ENCODE measurements at regions not wholly inside any gene's neighbourhood (a gene's known extent, or its start where the extent isn't known, plus 50 kb on each side); places are given as distances from the start of the nearest gene placed in this dataset.

- Histone ChIP-seq H3K9me3 (ENCODE audit: insufficient read depth, low read depth, low read length) (no peaks in the 10 kb centered on the region), H3K36me3 (ENCODE audit: insufficient read depth, low read depth, low read length) (no peaks in the 10 kb centered on the region), H3K4me3 (ENCODE audit: low read length) (no peak overlapping the region), H3K9ac (ENCODE audit: low read depth, low read length) (no peak overlapping the region), H3K27me3 (ENCODE audit: insufficient read depth, low read length) (no peaks in the 10 kb centered on the region), H3K27ac (ENCODE audit: low read length) (no peak overlapping the region), H3K4me1 (ENCODE audit: insufficient read depth, low read length) (no peaks in the 10 kb centered on the region)
Measured at GRCh38 chr4:74632634-74633033, 161.7 kb downstream of the BTC start.

- Histone ChIP-seq H3K4me1 (ENCODE audit: insufficient read depth, low read length) (no peaks in the 10 kb centered on the region), H3K9ac (ENCODE audit: low read depth, low read length) (no peak overlapping the region), H3K9me3 (ENCODE audit: insufficient read depth, low read depth, low read length) (no peaks in the 10 kb centered on the region), H3K27me3 (ENCODE audit: insufficient read depth, low read length) (no peaks in the 10 kb centered on the region), H3K36me3 (ENCODE audit: insufficient read depth, low read depth, low read length) (no peaks in the 10 kb centered on the region), H3K4me3 (ENCODE audit: low read length) (no peak overlapping the region), H3K27ac (ENCODE audit: low read length) (no peak overlapping the region)
Measured at GRCh38 chr4:74635074-74635473, 159.2 kb downstream of the BTC start.

GRCh38 chr4:74635490-74636123, 158.7 kb downstream of the BTC start:
- H3K4me1 ChIP-seq (ENCODE audit: insufficient read depth, low read length) = no peaks in the 10 kb centered on the region

DNA sequence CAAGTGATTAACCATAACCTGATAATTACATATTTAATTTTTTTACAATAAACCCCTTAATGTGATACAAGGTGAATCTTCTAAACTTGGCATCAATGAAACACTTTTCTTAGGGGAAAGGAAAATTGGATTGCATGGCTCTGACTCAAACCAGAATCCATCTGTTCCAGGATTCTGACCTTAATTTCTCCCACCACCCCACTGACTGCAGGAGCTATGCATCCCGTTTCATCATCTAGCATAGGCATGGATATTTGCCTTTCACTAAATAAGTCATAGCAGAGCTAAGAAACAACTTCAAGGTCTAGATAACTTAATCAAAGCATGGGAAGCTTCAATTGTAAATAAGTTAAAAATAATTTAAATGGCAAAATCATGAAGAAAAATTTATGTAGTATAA, 156.3 kb downstream of the BTC start:
- Histone ChIP-seq H3K4me3 (ENCODE audit: low read length) (no peak overlapping the region), H3K4me1 (ENCODE audit: insufficient read depth, low read length) (no peaks in the 10 kb centered on the region), H3K27me3 (ENCODE audit: insufficient read depth, low read length) (no peaks in the 10 kb centered on the region), H3K9ac (ENCODE audit: low read depth, low read length) (no peak overlapping the region), H3K27ac (ENCODE audit: low read length) (no peak overlapping the region), H3K36me3 (ENCODE audit: insufficient read depth, low read depth, low read length) (no peaks in the 10 kb centered on the region), H3K9me3 (ENCODE audit: insufficient read depth, low read depth, low read length) (no peaks in the 10 kb centered on the region)

More at GRCh38 chr4:74635490-74636123, 158.7 kb downstream of the BTC start:
- Histone ChIP-seq H3K9ac (ENCODE audit: low read depth, low read length) (no peak overlapping the region), H3K4me3 (ENCODE audit: low read length) (no peak overlapping the region), H3K36me3 (ENCODE audit: insufficient read depth, low read depth, low read length) (no peaks in the 10 kb centered on the region), H3K27ac (ENCODE audit: low read length) (no peak overlapping the region), H3K27me3 (ENCODE audit: insufficient read depth, low read length) (no peaks in the 10 kb centered on the region), H3K9me3 (ENCODE audit: insufficient read depth, low read depth, low read length) (no peaks in the 10 kb centered on the region)

DNA sequence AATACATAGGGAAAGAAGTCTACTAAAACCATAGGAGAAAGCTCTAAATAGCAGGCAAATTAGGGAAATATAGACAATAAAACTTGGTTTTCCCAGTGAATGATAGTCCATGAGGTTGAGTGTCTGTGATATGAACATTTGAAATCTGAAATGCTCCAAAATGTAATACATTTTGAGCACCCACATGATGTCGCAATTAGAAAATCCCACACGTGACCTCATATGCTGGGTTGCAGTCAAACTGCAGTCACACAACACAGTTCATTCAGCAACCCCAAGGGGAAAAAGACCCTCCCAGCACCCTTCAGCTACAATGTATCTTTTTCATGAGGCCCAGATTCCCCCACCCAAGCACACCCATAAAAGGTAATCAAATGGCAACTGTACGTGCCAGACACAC, 155.6 kb downstream of the BTC start:
- Histone ChIP-seq H3K9me3 (ENCODE audit: insufficient read depth, low read depth, low read length) (no peaks in the 10 kb centered on the region), H3K27ac (ENCODE audit: low read length) (no peak overlapping the region), H3K27me3 (ENCODE audit: insufficient read depth, low read length) (no peaks in the 10 kb centered on the region), H3K4me1 (ENCODE audit: insufficient read depth, low read length) (no peaks in the 10 kb centered on the region), H3K36me3 (ENCODE audit: insufficient read depth, low read depth, low read length) (no peaks in the 10 kb centered on the region), H3K9ac (ENCODE audit: low read depth, low read length) (no peak overlapping the region), H3K4me3 (ENCODE audit: low read length) (no peak overlapping the region)

DNA sequence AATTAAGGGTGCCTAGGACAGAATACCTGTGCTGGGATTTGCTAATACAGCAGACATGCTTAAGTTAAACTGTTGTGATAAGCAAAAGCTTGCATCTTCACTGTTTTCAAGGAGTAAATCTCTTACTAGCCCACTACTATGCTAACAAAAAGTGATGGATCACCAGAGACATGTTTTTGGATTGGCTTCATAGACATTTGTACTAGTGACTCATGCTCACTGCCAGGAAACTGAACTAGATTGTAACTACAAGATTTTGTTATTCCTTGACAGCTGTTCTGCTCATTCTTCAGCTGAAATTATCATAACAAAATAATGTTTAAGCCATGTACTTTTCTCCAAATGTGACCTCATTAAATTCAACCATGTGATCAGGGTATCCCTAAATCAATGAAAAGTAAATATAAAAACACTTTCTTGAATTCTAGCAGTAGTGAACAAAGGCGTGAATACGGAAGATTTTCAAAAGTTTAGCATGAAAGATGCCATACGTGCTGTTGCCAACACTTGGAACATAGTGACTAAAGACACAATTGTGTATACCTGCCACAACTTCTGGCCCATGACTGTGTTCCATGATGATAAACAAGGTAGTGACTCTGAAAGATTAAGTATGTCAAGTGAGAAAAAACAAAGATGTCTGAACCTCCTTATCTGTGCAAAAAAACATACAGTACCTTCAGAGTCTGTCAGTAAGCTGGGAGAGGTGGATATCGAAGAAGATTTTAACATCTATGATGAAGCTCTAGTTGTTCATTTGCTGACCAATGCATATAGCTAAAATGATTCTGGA, 154.0 kb downstream of the BTC start:
- Histone ChIP-seq H3K4me1 (ENCODE audit: insufficient read depth, low read length) (no peaks in the 10 kb centered on the region), H3K27me3 (ENCODE audit: insufficient read depth, low read length) (no peaks in the 10 kb centered on the region), H3K9ac (ENCODE audit: low read depth, low read length) (no peak overlapping the region), H3K4me3 (ENCODE audit: low read length) (no peak overlapping the region), H3K9me3 (ENCODE audit: insufficient read depth, low read depth, low read length) (peaks cover 5% of the 10 kb centered on the region), H3K36me3 (ENCODE audit: insufficient read depth, low read depth, low read length) (no peaks in the 10 kb centered on the region), H3K27ac (ENCODE audit: low read length) (no peak overlapping the region)

GRCh38 chr4:74642006-74642405, 152.3 kb downstream of the BTC start:
- H3K36me3 ChIP-seq (ENCODE audit: insufficient read depth, low read depth, low read length) = no peaks in the 10 kb centered on the region
- peaks cover 7% of the 10 kb centered on the region for H3K9me3 ChIP-seq (ENCODE audit: insufficient read depth, low read depth, low read length)
- H3K9ac ChIP-seq (ENCODE audit: low read depth, low read length) = no peak overlapping the region
- H3K27ac ChIP-seq (ENCODE audit: low read length) = no peak overlapping the region
- no peaks in the 10 kb centered on the region for H3K4me1 ChIP-seq (ENCODE audit: insufficient read depth, low read length)
- no peak overlapping the region for H3K4me3 ChIP-seq (ENCODE audit: low read length)
- H3K27me3 ChIP-seq (ENCODE audit: insufficient read depth, low read length) = no peaks in the 10 kb centered on the region

DNA sequence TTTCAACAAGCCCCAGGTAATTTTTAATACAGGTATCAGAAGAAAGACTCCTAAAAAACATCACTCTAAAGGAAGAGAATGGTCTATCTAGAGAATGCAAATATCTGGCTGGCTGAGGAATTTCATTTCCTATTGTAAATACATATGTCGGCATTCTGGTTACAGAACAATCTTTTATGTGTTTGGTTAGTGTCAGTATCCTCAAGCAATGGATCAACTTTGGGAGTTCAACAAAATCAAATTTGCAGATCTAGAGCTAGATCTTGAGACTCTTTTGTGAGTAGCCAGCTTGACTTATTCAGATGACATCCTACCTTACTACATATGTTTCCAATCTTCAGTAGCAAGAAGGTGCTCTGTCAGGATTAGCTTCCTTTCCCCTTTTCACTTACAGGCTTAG, 145.1 kb downstream of the BTC start:
- H3K4me3 ChIP-seq (ENCODE audit: low read length) = no peak overlapping the region
- H3K27me3 ChIP-seq (ENCODE audit: insufficient read depth, low read length) = no peaks in the 10 kb centered on the region
- no peak overlapping the region for H3K9ac ChIP-seq (ENCODE audit: low read depth, low read length)
- H3K36me3 ChIP-seq (ENCODE audit: insufficient read depth, low read depth, low read length) = no peaks in the 10 kb centered on the region
- no peak overlapping the region for H3K27ac ChIP-seq (ENCODE audit: low read length)
- H3K4me1 ChIP-seq (ENCODE audit: insufficient read depth, low read length) = no peaks in the 10 kb centered on the region; the same call in 1 of the 2 replicates
- peaks cover 7% of the 10 kb centered on the region for H3K9me3 ChIP-seq (ENCODE audit: insufficient read depth, low read depth, low read length)

GRCh38 chr4:74651198-74651597, 143.1 kb downstream of the BTC start:
- no peak overlapping the region for H3K4me3 ChIP-seq (ENCODE audit: low read length)
- H3K4me1 ChIP-seq (ENCODE audit: insufficient read depth, low read length) = no peaks in the 10 kb centered on the region; the same call in 1 of the 2 replicates
- no peak overlapping the region for H3K9ac ChIP-seq (ENCODE audit: low read depth, low read length)
- H3K27ac ChIP-seq (ENCODE audit: low read length) = no peak overlapping the region
- H3K9me3 ChIP-seq (ENCODE audit: insufficient read depth, low read depth, low read length) = no peaks in the 10 kb centered on the region
- no peaks in the 10 kb centered on the region for H3K27me3 ChIP-seq (ENCODE audit: insufficient read depth, low read length)
- H3K36me3 ChIP-seq (ENCODE audit: insufficient read depth, low read depth, low read length) = no peaks in the 10 kb centered on the region

DNA sequence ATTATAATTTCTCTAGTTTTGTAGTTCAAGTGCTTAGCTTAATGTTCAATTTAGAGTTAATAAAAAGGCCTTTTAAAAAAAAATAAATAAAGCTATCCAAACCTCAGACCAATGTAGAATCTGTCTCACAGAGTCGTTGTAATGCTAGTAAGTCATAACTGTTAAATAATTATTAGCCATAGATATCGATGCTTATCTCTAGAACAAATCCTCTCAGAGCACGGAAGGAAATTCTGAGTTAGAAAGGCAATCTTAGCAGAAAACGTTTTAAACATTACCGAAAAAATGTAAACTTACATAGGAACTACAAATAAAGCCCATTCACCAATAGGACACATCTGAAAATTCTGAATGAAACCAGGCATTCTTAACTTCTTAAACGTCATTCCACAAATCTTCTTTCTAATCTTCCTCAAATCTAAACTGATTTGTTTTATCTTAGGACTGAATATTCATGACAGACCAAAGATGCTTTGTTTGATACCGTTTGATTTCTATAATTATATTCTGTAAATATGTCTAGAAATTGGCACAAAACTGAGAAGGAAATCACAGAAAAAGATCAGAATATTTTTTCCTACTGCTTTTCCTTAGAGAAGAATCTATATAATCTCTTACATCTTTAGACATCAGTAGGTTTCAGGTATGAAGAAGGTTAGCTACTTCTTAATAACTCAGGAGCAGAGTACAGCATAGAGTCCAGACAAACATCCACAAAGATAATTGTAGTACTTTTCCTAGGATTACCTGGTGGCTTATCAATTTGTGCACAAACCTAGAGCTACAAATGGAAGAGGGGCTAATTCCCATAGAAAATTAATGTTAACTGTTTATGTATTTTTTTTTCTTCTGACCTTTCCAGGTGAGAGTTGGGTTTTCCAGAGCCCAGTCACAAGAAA, 140.7 kb downstream of the BTC start:
- Histone ChIP-seq H3K4me3 (ENCODE audit: low read length) (no peak overlapping the region), H3K36me3 (ENCODE audit: insufficient read depth, low read depth, low read length) (no peaks in the 10 kb centered on the region), H3K9ac (ENCODE audit: low read depth, low read length) (no peak overlapping the region), H3K9me3 (ENCODE audit: insufficient read depth, low read depth, low read length) (no peaks in the 10 kb centered on the region), H3K27me3 (ENCODE audit: insufficient read depth, low read length) (no peaks in the 10 kb centered on the region), H3K27ac (ENCODE audit: low read length) (no peak overlapping the region), H3K4me1 (ENCODE audit: insufficient read depth, low read length) (no peaks in the 10 kb centered on the region; the same call in 1 of the 2 replicates)

- Histone ChIP-seq H3K9me3 (ENCODE audit: insufficient read depth, low read depth, low read length) (no peaks in the 10 kb centered on the region), H3K4me1 (ENCODE audit: insufficient read depth, low read length) (no peaks in the 10 kb centered on the region; the same call in 1 of the 2 replicates), H3K27me3 (ENCODE audit: insufficient read depth, low read length) (no peaks in the 10 kb centered on the region), H3K4me3 (ENCODE audit: low read length) (no peak overlapping the region), H3K36me3 (ENCODE audit: insufficient read depth, low read depth, low read length) (no peaks in the 10 kb centered on the region), H3K27ac (ENCODE audit: low read length) (no peak overlapping the region), H3K9ac (ENCODE audit: low read depth, low read length) (no peak overlapping the region)
Measured at GRCh38 chr4:74654230-74654681, 140.1 kb downstream of the BTC start.
